OCI-LY3 (cell line): ENCODE measurements at regions not wholly inside any gene's neighbourhood (a gene's known extent, or its start where the extent isn't known, plus 50 kb on each side); places are given as distances from the start of the nearest gene placed in this dataset.

Source experiments
- H2AFZ ChIP-seq: fragments of 200-600, 300-600 bp; shearing (Covaris generic); 2 replicates; pipeline ENCODE4 v1.6.0; 2014; ENCODE audit warnings: antibody characterized with exemption, low read depth, low read length
- H3K27ac ChIP-seq: fragments of 200-600, 300-600 bp; sonication (generic); 2 replicates; pipeline ENCODE4 v1.5.1; 2014; ENCODE audit warnings: mild to moderate bottlenecking, low read length, moderate library complexity, mixed read lengths
- H3K27me3 ChIP-seq: fragments of 200-600, 300-600 bp; sonication (generic); 2 replicates; pipeline ENCODE4 v1.6.1; 2014; ENCODE audit warnings: low read depth, low read length, mixed read lengths
- H3K36me3 ChIP-seq: fragments of 200-600, 300-600 bp; sonication (generic); replicated peaks from 2 replicates; pipeline ENCODE3; 2014; ENCODE audit warnings: low read depth, low read length, mixed read lengths
- H3K4me1 ChIP-seq: fragments of 300-600, 200-600 bp; sonication (generic); 2 replicates; pipeline ENCODE4 v1.6.1; 2014; ENCODE audit warnings: low read length, mixed read lengths
- H3K4me2 ChIP-seq: fragments of 200-600, 300-600 bp; sonication (generic); 2 replicates; pipeline ENCODE4 v1.6.1; 2014; ENCODE audit warnings: low read length, mixed read lengths
- H3K4me3 ChIP-seq: fragments of 300-600, 200-600 bp; sonication (generic); 2 replicates; pipeline ENCODE4 v1.5.1; 2014; ENCODE audit warnings: antibody characterized with exemption, mild to moderate bottlenecking, low read length, moderate library complexity
- H3K79me2 ChIP-seq: fragments of 300-600, 200-600 bp; shearing (Covaris generic); 2 replicates; pipeline ENCODE4 v1.6.1; 2014; ENCODE audit warnings: mild to moderate bottlenecking, low read length, mixed read lengths
- H3K9ac ChIP-seq: fragments of 300-600, 200-600 bp; shearing (Covaris generic); 2 replicates; pipeline ENCODE4 v1.6.0; 2014; ENCODE audit warnings: mild to moderate bottlenecking, low read length, moderate library complexity
- H3K9me3 ChIP-seq: fragments of 200-600, 300-600 bp; shearing (Covaris generic); 2 replicates; pipeline ENCODE4 v1.6.1; 2014; ENCODE audit warnings: low read length, mixed read lengths; ENCODE audit not compliant: insufficient read depth
- H4K20me1 ChIP-seq: fragments of 200-600, 300-600 bp; sonication (generic); 2 replicates; pipeline ENCODE4 v1.6.1; 2016; ENCODE audit warnings: low read length, mixed read lengths; ENCODE audit not compliant: insufficient read depth
- EZH2phosphoT487 ChIP-seq: fragments of 200-600 bp; shearing (Covaris generic); IDR thresholded peaks from 2 replicates; pipeline ENCODE4 v1.6.1; 2018; ENCODE audit warnings: antibody characterized with exemption, mixed run types, low read depth
- TF ChIP-seq, protein P1 (sequence below): fragments of 200-600, 300-600 bp; sonication (generic); IDR thresholded peaks from 2 replicates; pipeline ENCODE4 v1.5.1; 2014; ENCODE audit warnings: antibody characterized with exemption, low read length, low read depth

- Histone ChIP-seq H3K4me2 (no peak overlapping the region), H2AFZ (no peak overlapping the region), H3K27ac (no peak overlapping the region), H3K36me3 (no peaks in the 10 kb centered on the region), H3K9ac (no peak overlapping the region), H3K9me3 (no peaks in the 10 kb centered on the region), H3K4me3 (no peak overlapping the region), H3K27me3 (no peaks in the 10 kb centered on the region), H4K20me1 (no peaks in the 10 kb centered on the region), H3K4me1 (no peaks in the 10 kb centered on the region), H3K79me2 (no peaks in the 10 kb centered on the region)
- no peak for TF ChIP-seq EZH2phosphoT487
- TF ChIP-seq, protein P1, sequence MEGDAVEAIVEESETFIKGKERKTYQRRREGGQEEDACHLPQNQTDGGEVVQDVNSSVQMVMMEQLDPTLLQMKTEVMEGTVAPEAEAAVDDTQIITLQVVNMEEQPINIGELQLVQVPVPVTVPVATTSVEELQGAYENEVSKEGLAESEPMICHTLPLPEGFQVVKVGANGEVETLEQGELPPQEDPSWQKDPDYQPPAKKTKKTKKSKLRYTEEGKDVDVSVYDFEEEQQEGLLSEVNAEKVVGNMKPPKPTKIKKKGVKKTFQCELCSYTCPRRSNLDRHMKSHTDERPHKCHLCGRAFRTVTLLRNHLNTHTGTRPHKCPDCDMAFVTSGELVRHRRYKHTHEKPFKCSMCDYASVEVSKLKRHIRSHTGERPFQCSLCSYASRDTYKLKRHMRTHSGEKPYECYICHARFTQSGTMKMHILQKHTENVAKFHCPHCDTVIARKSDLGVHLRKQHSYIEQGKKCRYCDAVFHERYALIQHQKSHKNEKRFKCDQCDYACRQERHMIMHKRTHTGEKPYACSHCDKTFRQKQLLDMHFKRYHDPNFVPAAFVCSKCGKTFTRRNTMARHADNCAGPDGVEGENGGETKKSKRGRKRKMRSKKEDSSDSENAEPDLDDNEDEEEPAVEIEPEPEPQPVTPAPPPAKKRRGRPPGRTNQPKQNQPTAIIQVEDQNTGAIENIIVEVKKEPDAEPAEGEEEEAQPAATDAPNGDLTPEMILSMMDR = no peak
Measured at GRCh38 chr13:28552288-28552687, 57.4 kb upstream of the FLT1 start.

DNA sequence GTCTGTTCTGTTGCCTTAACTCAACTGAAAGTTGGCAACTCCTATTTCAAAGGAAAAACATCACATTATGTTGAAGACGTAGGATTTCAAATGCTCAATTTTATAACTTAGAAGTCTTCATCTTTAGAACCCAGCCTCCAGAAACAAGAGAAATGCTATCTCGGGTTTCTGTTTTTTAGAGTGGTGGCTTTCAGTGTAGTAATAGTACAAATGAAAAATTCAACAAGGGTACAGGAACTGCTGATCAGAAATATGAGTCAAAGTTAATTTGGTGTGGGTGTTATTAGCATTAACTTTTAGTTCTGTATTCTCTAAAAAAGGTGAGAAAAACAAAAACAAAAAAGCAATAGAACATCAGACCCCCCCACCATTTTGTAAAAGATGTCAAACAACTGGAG, 56.6 kb upstream of the FLT1 start:
- TF ChIP-seq, protein P1 = no peak
- TF ChIP-seq EZH2phosphoT487 = no peak
- H3K4me3 ChIP-seq = no peak overlapping the region
- H3K27me3 ChIP-seq = no peaks in the 10 kb centered on the region
- H3K9me3 ChIP-seq = no peaks in the 10 kb centered on the region
- H3K4me1 ChIP-seq = no peaks in the 10 kb centered on the region
- no peaks in the 10 kb centered on the region for H3K36me3 ChIP-seq
- H3K27ac ChIP-seq = no peak overlapping the region
- no peaks in the 10 kb centered on the region for H3K79me2 ChIP-seq
- H2AFZ ChIP-seq = no peak overlapping the region
- no peaks in the 10 kb centered on the region for H4K20me1 ChIP-seq
- H3K9ac ChIP-seq = no peak overlapping the region
- H3K4me2 ChIP-seq = no peak overlapping the region

- Histone ChIP-seq H2AFZ (no peak overlapping the region), H3K9ac (no peak overlapping the region), H3K27me3 (no peaks in the 10 kb centered on the region), H3K79me2 (no peaks in the 10 kb centered on the region), H3K27ac (no peak overlapping the region), H4K20me1 (no peaks in the 10 kb centered on the region), H3K4me1 (no peaks in the 10 kb centered on the region), H3K9me3 (no peaks in the 10 kb centered on the region), H3K36me3 (no peaks in the 10 kb centered on the region), H3K4me3 (no peak overlapping the region), H3K4me2 (no peak overlapping the region)
- TF ChIP-seq, protein P1 = no peak
- no peak for TF ChIP-seq EZH2phosphoT487
Measured at GRCh38 chr13:28550721-28551497, 56.0 kb upstream of the FLT1 start.

- H4K20me1 ChIP-seq = no peaks in the 10 kb centered on the region
- no peak overlapping the region for H3K4me3 ChIP-seq
- H3K9ac ChIP-seq = no peak overlapping the region
- H3K9me3 ChIP-seq = no peaks in the 10 kb centered on the region
- no peaks in the 10 kb centered on the region for H3K27me3 ChIP-seq
- H2AFZ ChIP-seq = no peak overlapping the region
- no peaks in the 10 kb centered on the region for H3K36me3 ChIP-seq
- no peaks in the 10 kb centered on the region for H3K4me1 ChIP-seq
- no peak overlapping the region for H3K4me2 ChIP-seq
- TF ChIP-seq, protein P1 = no peak
- no peak for TF ChIP-seq EZH2phosphoT487
- H3K79me2 ChIP-seq = no peaks in the 10 kb centered on the region
- no peak overlapping the region for H3K27ac ChIP-seq
Measured at GRCh38 chr13:28550091-28550490, 55.2 kb upstream of the FLT1 start.
